ENCODE measurements at regions not wholly inside any gene's neighbourhood (a gene's known extent, or its start where the extent isn't known, plus 50 kb on each side); places are given as distances from the start of the nearest gene placed in this dataset.
"Not testable (repeated sequence)": the region's sequence is repeated elsewhere in the genome, so short reads cannot be mapped to it uniquely, and the experiment has no call there.

DNA sequence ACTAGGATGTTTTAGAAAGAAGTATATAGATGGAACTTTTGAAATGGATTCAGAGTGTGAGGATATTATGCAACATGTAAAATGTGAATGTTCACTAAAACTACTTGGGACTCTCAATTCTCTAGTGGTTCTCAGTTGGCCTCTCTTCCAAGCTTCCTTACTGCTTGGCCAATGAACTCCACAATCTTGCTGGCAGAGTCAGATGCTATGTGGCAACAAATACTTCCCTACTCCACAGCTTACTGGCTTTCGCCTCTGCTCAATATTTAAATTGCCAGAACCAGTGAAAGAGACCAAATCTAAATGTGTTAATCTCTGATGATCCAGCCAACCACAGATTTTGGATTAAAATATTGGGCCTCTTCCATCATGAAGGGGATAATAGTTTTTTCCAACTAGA is 138.4 kb downstream of the HTR1B start:
- no peak for DNase-seq (ENCODE audit: low read depth)

DNA sequence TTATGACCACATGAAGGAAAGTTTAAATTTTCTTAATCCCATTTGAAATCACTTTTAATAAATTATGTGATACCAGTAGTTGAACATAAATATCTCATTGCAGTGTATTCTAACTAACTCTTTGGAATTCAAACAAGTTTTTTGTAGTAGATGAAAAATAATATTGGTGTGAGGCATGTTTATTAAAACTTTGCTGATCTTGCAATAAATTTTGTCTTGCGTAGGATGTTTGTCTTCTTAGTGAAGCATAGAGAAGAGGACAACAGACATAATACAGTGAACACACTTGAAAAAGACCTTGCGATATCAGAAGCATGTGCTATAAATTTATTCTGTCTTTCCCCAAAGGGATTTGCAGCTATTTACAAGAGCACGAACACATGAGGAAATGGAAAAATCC is 140.7 kb downstream of the HTR1B start:
- no peak for DNase-seq (ENCODE audit: low read depth)

DNA sequence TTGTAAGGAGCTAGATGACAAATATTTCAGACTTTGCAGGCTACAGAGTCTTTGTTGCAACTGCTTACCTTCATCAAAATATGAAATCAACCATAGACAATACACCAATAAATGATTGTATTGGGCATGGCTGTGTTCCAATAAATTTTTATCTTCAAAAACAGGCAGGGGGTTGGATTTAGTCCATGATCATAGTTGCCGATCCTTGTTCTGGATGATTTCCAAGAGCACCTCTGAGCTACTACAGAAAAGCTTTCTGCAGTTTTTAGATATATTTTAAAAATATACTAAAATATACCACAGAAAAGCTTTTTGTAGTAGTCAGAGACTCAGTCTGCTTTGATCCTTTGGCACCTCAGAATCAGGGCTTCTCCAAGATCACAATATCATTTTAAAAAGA is 145.0 kb downstream of the HTR1B start:
- no peak for DNase-seq (ENCODE audit: low read depth)

DNA sequence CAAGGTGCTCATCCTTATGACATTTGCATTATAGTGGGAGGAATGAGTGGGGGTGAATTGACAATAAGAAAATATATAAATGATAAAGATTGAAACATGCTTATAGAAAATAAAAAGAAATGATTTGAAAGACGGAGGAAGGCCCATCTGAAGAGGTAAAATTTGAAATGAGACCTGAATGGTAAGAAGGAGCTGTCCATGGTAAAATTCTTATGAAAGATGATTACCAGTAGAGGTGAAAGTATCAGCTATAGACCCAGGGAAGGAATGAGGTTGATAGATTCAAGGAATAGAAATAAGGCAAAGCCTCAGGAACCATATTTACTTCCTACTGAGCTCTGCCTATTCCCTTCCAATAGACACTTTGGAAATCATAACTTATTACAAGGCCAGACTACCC is 149.7 kb downstream of the HTR1B start:
- DNase-seq (ENCODE audit: low read depth): no peak

DNA sequence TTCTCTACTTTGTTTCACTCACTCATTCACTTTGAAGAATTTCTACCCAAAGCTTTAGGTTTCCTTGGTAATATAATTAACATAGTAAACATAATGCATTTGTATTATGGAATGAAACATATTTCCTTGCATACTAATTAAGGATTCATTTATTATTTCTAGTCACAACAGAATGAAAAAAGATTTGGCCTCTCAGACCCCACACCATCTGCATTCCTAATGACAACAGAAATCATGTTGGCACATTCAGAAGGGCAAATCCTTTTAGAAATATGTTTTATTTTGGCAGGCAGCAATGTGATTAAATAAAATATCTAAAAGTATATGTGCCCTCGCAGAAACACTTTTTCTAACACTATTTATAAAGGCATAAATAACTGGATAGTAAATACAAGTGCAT is 163.4 kb downstream of the HTR1B start:
- DNase-seq (ENCODE audit: low read depth): no peak

DNA sequence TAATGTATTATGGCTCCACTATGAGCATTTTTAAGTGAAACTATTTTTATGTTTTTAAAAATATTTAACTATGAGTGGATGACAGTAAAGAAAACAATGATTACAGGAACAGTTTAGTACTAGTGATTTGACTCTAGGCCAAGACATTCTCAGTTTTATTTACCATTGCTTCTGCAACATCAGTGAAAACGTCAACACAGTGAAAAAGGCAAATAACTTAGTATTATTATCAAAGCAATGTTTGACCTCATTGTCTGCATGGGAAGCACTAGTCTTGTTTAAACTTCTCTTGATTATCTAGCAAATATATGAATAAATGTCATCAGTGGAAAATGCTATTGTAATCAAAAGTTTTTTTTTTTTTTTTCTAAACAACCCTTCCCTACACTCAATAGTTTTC is 165.0 kb downstream of the HTR1B start:
- DNase-seq (ENCODE audit: low read depth): no peak

DNA sequence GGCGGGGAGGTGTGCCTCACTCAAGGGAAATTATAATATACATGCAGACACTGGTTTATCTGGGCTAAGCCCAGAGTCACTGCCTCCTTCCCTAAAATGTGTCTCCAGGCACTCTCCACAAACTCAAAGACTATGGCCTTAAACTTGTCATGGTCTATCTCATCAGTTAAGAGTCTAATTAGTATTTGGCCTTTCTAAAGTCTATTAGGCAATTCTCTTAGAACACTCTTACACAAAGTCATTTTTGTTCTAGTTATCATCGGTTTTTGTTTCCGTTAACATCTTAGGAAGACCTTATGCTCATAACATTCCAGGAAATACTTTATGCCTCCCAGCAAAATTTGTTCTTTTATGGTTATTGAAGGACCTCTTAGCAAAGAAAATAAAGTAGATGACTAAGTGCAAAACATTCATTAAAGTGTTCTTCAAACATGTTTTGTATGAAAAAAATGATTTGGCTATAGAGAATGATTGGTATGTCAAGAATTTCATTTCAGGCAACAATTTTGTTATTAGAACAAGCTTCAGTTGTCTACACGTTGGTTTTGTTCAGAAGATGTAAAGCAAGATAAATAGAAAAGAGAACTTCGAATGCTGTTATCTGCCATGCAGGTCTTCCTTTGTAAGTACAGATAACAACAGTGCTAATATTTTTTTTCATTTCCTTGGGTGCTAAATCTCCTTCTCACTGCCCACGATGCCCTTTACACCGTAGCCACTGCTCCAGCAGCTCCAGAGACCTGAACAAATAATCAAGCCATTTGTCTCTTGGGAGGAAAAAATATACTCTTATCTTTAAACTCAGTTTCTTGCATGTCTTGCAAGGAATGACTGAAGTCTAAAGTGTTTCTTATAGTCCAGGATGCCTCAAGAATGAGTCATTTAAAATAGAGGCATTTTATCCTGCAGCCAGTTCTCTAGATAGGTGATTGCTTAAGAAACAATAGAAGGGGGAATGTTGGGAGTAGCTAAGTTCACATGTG is 170.4 kb downstream of the HTR1B start:
- peak; percentile 83 for DNase-seq (ENCODE audit: low read depth)

DNA sequence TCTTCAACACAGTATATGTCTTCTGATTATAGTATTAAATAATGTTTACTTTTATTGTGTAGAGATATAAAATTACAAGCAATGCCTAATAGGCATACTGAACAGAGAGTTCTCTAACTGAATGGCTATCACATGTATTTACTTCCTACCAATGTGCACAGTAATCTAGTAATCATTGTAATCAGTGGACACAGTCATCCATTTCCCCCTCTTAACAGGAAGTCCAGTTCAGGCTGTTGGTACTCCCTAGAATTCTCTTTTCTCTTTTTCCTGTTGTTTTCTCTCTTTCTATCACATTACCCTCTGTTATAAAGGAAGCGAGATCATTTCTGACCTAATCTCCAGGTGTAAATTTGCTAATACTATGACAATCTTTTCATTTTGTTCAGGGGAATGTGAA is 172.5 kb downstream of the HTR1B start:
- DNase-seq (ENCODE audit: low read depth): no peak

DNA sequence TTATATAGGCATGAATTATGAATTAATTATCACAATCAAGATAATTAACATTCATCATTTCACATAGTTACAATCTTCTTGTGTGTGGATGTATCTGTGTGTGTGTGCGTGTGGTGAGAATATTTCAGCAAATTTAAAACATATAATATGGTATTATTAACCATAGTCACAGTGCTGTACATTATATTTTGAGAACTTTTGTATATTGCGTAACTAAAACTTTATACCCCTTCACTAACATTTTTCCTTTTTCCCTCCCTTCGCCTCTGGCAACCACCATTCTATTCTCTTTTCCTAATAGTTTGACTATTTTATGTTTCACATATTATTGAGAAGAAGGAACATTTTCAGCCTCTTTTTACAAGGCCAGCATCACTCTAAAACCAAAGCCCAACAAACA is 176.8 kb downstream of the HTR1B start:
- DNase-seq (ENCODE audit: low read depth): no peak

DNA sequence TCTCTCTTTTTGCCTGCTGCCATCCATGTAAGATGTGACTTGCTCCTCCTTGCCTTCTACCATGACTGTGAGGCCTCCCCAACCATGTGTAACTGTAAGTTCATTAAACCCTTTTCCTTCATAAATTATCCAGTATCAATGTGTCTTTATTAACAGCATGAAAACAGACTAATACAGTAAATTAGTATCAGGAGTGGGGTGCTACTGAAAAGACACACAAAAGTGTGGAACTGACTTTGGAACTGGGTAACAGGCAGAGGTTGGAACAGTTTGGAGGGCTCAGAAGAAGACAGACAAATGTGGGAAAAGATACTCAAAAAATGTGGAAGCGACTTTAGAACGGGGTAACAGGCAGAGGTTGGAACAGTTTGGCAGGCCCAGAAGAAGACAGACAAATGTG is 189.4 kb downstream of the HTR1B start:
- no peak for DNase-seq (ENCODE audit: low read depth)

DNA sequence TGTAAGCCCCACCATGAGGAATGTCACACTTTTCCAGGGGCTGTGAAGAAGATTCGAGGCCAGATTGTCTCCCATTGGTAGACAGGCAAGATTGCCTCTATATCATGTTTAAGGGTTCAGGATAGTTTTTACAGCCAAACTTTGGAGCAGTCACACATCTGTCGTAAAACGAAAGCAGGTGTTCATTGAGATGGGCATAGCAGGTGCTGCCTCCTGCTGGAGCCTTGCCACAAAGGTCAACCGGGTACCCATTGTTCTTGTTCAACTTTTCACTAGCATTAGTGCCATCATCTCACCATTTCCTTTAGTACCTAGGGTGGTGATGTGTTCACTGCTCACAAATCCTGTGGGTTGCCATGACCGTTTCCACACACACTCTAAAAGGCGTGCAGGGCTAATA is 198.3 kb downstream of the HTR1B start:
- DNase-seq (ENCODE audit: low read depth): no peak

DNA sequence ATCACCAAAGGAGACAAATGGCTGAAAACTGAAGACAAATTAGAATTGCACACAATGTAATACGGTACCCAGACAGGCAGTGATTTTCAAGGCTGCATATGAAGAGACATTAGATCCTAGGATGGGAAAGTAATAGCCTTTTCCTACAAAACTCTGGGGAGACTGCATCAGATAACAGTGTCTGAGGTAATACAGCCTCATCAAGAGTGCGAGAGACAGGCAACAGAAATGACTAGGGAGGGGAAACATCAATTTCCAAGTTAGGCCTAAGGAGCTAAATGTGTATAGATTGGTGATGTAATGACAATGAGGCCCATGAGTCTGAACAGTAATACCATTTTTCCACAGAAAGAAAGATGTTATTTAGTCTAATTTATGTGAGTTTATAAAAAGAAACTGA is 200.3 kb downstream of the HTR1B start:
- no peak for DNase-seq (ENCODE audit: low read depth)

DNA sequence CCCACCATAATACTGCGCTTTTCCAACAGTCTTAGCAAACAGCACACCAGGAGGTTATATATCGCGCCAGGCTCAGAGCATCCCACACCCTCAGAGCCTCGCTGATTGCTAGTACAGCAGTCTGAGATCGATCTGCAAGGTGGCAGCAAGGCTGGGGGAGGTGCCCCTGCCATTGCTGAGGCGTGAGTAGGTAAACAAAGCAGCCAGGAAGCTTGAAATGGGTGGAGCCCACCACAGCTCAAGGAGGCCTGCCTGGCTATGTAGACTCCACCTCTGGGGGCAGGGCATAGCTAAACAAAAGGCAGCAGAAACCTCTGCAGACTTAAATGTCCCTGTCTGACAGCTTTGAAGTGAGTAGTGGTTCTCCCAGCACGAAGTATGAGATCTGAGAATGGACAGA is 211.5 kb downstream of the HTR1B start:
- not testable (repeated sequence) for DNase-seq (ENCODE audit: low read depth)

DNA sequence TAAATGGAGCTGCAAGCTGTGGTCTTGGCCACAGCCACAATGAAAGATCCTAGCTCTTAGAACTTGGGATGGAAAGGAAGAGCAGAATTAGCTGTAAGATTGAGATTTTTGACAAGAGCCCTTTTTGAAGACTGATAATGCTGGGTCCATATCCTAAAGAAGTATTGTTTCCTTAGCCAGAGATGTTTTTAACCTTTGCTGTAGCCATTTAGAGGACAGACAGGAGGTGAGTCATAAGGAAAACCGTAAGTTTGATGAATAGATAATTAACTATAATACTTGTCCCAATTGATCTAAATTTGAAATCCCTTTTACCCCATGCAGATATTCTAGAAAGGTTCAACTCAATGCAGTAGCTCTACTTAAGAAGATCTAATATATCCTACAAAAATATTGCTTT is 213.7 kb downstream of the HTR1B start:
- DNase-seq (ENCODE audit: low read depth): no peak

DNA sequence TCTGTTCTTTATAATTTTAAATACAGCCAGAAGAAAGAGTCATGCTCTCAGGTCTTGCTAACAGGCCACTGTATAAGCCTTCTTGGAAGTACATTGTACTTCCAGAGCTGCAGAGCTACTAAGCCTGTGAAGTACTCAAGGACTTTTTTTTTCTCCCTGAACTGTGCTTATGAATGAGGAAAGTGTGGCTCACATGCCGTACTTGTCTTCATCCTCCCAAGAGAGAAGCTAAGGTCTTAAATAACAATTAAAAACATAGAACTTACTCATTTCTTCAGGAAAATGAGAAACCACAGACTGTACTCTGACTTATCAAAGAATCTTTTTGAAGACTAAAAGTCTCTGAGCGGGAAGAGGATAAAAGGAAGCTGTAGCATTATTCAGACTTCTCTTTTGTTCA is 218.3 kb downstream of the HTR1B start:
- no peak for DNase-seq (ENCODE audit: low read depth)

DNA sequence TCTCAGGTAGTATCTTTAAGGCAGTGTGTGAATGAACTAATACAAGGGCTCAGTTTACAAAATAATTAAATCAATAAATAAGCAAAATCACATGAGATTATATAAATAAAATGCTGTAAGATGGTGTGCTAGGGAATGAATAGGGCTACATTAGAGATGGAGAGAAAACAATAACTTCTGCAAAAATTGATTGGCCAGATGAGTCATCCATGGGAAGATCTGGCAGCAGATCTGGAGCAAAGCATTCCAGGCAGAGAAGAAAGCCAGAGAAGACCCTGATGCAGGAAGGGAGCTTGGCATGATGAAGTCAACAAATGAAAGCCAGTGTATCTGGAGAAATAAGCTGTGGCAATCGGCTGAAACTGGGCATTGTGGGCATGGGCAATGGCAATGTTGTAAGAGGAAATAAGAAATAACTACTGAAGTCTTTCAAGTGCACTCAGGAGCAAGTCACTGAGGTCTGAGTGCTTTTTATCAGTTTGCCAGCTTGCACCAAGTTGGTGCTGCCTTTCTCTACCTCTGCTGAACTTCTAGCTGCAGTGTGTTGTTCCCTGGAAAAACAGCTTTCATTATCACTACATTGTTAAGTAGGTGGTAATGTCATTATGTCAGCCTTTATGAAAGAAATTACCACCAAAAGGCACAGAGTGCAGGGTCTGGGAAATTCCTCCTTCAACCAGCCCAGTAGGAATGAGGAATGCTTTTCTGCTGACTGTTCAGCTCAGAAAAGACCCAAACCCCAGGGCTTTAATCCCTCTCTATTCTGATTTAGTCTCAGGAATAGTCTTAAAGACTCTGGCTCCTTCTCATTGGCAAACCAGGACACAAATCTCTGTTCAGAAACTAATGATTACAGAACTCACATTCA is 231.6 kb downstream of the HTR1B start:
- peak; percentile 4 for DNase-seq (ENCODE audit: low read depth)

DNA sequence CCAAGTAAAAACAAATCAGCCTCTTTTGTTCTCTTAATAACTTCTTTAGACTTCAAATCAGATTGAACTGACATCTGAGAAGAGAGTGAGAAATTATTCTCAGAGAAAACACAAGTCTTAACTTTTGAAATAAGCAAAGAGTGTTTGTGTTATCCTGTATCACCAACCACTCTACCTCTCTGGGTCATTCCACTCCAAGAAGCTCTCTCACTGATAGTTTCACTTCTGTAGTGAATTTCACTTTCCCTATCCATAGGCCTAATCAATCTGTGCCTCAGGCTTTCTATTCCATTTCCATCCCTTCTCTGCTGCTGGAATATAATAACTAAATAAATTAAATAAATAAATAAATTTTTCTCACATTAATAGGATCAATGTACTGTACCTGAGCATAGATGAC is 235.0 kb downstream of the HTR1B start:
- DNase-seq (ENCODE audit: low read depth): no peak

DNA sequence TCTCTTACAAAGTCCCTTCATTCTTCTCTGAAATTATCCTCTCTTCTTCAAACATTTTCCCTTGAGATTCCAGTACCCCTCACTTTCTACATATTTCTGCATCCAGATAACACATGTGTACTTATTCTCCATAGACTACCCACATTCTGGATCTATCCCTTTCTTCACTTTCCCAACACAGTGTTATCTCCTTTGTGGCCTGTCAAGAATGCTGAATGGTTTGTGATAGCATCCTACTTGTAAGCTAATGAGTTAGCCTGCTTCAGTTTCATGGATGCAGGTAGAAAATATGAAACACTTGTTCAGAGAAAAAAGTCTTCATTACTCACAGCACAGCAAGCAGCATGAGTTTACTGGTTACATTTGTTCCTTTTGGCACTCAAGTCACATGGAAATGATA is 245.4 kb downstream of the HTR1B start:
- DNase-seq (ENCODE audit: low read depth): no peak

DNA sequence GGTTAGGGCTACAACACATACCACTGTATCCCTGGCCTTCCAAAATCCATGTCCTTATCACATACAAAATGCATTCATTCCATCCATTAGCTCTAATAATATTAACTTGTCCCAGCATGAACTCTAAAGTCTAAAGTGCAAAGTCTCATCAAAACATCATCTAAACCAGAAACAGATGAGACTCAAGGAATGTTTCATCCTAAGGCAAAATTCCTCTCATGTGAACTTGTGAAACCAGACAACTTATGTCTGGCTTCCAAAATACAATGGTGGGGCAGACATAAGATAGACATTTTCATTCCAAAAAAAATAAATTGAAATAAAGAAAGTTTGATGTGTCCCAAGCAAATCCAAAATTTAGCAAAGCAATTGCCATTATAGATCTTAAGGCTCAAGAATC is 257.4 kb downstream of the HTR1B start:
- no peak for DNase-seq (ENCODE audit: low read depth)

DNA sequence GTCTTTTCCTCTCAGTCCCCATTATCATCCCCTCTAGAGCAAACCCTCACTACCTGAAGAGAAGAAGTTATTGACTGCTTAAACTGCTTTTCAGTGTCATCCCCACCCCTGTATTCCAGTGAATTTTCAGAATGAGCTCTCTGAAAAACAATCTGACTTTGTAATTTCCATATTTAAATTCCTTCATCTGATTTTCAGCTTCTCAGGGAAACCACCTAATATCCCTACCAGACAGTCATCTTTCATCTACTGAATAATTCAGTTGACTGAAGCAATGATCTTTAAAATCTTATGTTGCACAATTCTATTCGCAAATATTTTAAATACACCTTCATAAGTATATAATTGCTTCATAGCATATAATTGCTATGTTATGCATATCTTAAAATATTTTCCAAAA is 258.7 kb downstream of the HTR1B start:
- DNase-seq (ENCODE audit: low read depth): no peak

DNA sequence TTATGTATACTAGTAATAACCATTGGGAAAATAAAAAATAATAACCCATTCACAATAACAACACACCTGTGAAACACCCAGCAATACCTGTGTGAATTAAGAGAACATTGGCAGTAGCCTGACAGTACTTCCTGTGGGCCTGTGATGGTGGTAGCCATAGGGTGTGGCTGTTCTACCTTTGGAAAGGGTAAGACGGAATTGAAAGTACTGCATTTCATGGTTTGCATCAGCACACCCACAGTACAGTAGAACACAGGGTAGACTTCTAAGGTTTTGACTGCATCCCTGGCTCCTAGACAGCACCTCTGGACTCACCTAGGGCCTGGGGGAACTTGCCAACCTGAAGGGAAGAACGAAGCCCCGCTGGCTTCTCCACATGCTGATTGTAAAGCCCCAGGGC is 279.8 kb downstream of the HTR1B start:
- no peak for DNase-seq (ENCODE audit: low read depth)

DNA sequence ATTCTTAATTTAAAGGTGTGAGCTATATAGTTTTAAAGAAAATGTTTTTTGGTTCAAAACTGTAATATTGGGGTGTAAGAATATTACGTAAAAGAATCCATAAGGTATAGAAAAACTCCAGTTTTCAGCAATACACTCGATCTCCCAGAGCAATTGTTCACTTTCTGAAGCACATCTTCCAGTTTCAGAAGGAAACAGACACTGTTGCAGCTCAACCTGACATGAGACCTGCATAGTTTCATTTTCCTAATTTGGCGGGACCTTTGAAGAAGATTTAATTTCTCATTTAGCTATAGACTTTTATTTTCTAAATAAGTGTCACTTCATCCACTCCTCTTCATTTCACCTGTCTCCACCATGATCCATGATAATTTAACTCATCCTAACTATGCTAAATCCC is 281.5 kb downstream of the HTR1B start:
- DNase-seq (ENCODE audit: low read depth): no peak

DNA sequence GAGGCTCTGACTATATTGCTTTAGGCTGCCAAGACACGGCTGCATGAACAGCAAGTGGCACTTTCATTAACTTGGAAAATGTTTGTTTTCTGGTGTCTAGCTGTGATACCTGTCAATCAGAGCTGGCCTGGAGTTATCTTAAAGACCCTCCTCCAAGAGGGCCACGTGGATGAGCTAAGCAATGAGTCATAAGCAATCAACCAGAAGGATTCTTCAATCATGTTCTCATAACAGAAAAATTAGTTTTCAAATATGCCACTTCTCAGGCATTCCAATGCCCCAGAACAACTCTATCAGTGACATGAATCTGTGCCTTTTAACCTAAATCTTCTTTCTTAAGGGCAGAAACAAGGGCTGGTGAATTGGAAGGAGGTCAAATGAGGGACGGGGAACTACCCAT is 283.0 kb downstream of the HTR1B start:
- DNase-seq (ENCODE audit: low read depth): no peak
